WTC11 (cell line): ENCODE measurements at regions not wholly inside any gene's neighbourhood (a gene's known extent, or its start where the extent isn't known, plus 50 kb on each side); places are given as distances from the start of the nearest gene placed in this dataset.

ENCODE experiments used
- CTCF ChIP-seq: fragments of 200-600 bp; IDR thresholded peaks from 2 replicates; pipeline ENCODE4 v1.8.0; 2022; ENCODE audit warnings: antibody characterized with exemption
- E2F4 ChIP-seq: sonication (generic); formaldehyde crosslinking; IDR thresholded peaks from 2 replicates; pipeline ENCODE4 v1.8.1; 2022; ENCODE audit warnings: low read depth, mild to moderate bottlenecking, moderate library complexity, missing genetic modification reagents, borderline replicate concordance
- STAT6 ChIP-seq: sonication (generic); formaldehyde crosslinking; conservative IDR thresholded peaks from 2 replicates; pipeline ENCODE4 v1.8.1; 2023; ENCODE audit warnings: mild to moderate bottlenecking, low read depth, missing genetic modification reagents, moderate library complexity
- TEAD4 ChIP-seq: sonication (generic); formaldehyde crosslinking; IDR thresholded peaks from 2 replicates; pipeline ENCODE4 v1.8.0; 2022; ENCODE audit warnings: mild to moderate bottlenecking, missing genetic modification reagents
- USF2 ChIP-seq: sonication (generic); formaldehyde crosslinking; IDR thresholded peaks from 2 replicates; pipeline ENCODE4 v1.8.1; 2023; ENCODE audit warnings: mild to moderate bottlenecking, missing genetic modification reagents, moderate library complexity
- ZNF263 ChIP-seq: sonication (generic); formaldehyde crosslinking; IDR thresholded peaks from 2 replicates; pipeline ENCODE4 v1.8.1; 2022; ENCODE audit warnings: low read depth, mild to moderate bottlenecking, moderate library complexity, missing genetic modification reagents

GRCh38 chr3:118402971-118403370 is 631.7 kb downstream of the IGSF11 start:
- TF ChIP-seq USF2 (no peak), CTCF (no peak), E2F4 (no peak), TEAD4 (CRISPR knock-in tag) (no peak), STAT6 (CRISPR knock-in tag) (no peak), ZNF263 (CRISPR knock-in tag) (no peak)
